Lower leg skin (tissue), 3 donors: ENCODE measurements at regions not wholly inside any gene's neighbourhood (a gene's known extent, or its start where the extent isn't known, plus 50 kb on each side); places are given as distances from the start of the nearest gene placed in this dataset.
"Not testable (repeated sequence)": the region's sequence is repeated elsewhere in the genome, so short reads cannot be mapped to it uniquely, and the experiment has no call there.

Experiments used
- CTCF ChIP-seq, 3 donors: fragments of 450-650 bp; IDR thresholded peaks; one replicate each; pipeline ENCODE4 v1.5.1; 2016; ENCODE audit warnings: antibody characterized with exemption in 3 of 3, mild to moderate bottlenecking in 3 of 3, moderate library complexity in 2 of 3
- POLR2A ChIP-seq, 2 donors: fragments of 450-650 bp; IDR thresholded peaks; one replicate each; pipeline ENCODE4 v1.6.1; 2016 to 2017; ENCODE audit warnings: antibody characterized with exemption in 2 of 2, mild to moderate bottlenecking in 1 of 2, moderate library complexity in 1 of 2

- not testable (repeated sequence) for TF ChIP-seq CTCF, POLR2A (IDR thresholded peaks at IDR 0.05)
Observed at GRCh38 chr18:15004270-15004973, 256.4 kb downstream of the ANKRD30B start.
